Osteocyte (in vitro differentiated cells): ENCODE measurements at regions not wholly inside any gene's neighbourhood (a gene's known extent, or its start where the extent isn't known, plus 50 kb on each side); places are given as distances from the start of the nearest gene placed in this dataset.

Experiments
- DNase-seq: peaks from one replicate; pipeline ENCODE4 v3.0.0; 2021; ENCODE audit warnings: mixed read lengths; ENCODE audit not compliant: unreplicated experiment; ENCODE audit errors: extremely low spot score
- H3K27ac Mint-ChIP-seq: one replicate; pipeline ENCODE4 v1.8.0; 2021; ENCODE audit warnings: mild to moderate bottlenecking, mixed read lengths; ENCODE audit not compliant: unreplicated experiment
- H3K27me3 Mint-ChIP-seq: one replicate; pipeline ENCODE4 v1.8.0; 2021; ENCODE audit warnings: mixed read lengths; ENCODE audit not compliant: unreplicated experiment
- H3K36me3 Mint-ChIP-seq: one replicate; pipeline ENCODE4 v1.8.0; 2021; ENCODE audit warnings: mixed read lengths; ENCODE audit not compliant: unreplicated experiment
- H3K4me1 Mint-ChIP-seq: one replicate; pipeline ENCODE4 v1.8.0; 2021; ENCODE audit warnings: mixed read lengths; ENCODE audit not compliant: unreplicated experiment
- H3K4me3 Mint-ChIP-seq: one replicate; pipeline ENCODE4 v1.8.0; 2021; ENCODE audit warnings: mild to moderate bottlenecking, moderate library complexity, mixed read lengths; ENCODE audit not compliant: unreplicated experiment
- H3K9me3 Mint-ChIP-seq: one replicate; pipeline ENCODE4 v1.8.0; 2021; ENCODE audit warnings: mixed read lengths; ENCODE audit not compliant: unreplicated experiment
- CTCF ChIP-seq: fragments of 200-600 bp; sonication (generic); IDR thresholded peaks from 2 replicates; pipeline ENCODE4 v1.5.0; 2021; ENCODE audit warnings: antibody characterized with exemption, mild to moderate bottlenecking, moderate library complexity

- H3K9me3 Mint-ChIP-seq = peaks cover 13% of the 10 kb centered on the region
- H3K27me3 Mint-ChIP-seq = no peaks in the 10 kb centered on the region
- DNase-seq = no peak
- H3K4me1 Mint-ChIP-seq = peaks cover 30% of the 10 kb centered on the region
- H3K27ac Mint-ChIP-seq = no peak overlapping the region
- no peaks in the 10 kb centered on the region for H3K36me3 Mint-ChIP-seq
- H3K4me3 Mint-ChIP-seq = no peak overlapping the region
- TF ChIP-seq CTCF = no peak
Observed at GRCh38 chr22:27258616-27259172, 542.9 kb downstream of the MN1 start.

- no peak overlapping the region for H3K27ac Mint-ChIP-seq
- no peaks in the 10 kb centered on the region for H3K27me3 Mint-ChIP-seq
- DNase-seq = no peak
- H3K4me3 Mint-ChIP-seq = no peak overlapping the region
- peaks cover 32% of the 10 kb centered on the region for H3K4me1 Mint-ChIP-seq
- no peaks in the 10 kb centered on the region for H3K36me3 Mint-ChIP-seq
- H3K9me3 Mint-ChIP-seq = peaks cover 13% of the 10 kb centered on the region
- TF ChIP-seq CTCF = no peak
Observed at GRCh38 chr22:27259433-27259832, 542.1 kb downstream of the MN1 start.

- Mint-ChIP-seq H3K36me3 (no peaks in the 10 kb centered on the region), H3K4me3 (no peak overlapping the region), H3K27me3 (no peaks in the 10 kb centered on the region), H3K4me1 (peaks cover 32% of the 10 kb centered on the region), H3K9me3 (peaks cover 13% of the 10 kb centered on the region), H3K27ac (no peak overlapping the region)
- TF ChIP-seq CTCF = no peak
- no peak for DNase-seq
Observed at GRCh38 chr22:27260087-27260698, 541.4 kb downstream of the MN1 start.

GRCh38 chr22:27262361-27262760 is 539.2 kb downstream of the MN1 start:
- H3K9me3 Mint-ChIP-seq = peaks cover 4% of the 10 kb centered on the region
- DNase-seq = no peak
- no peak for TF ChIP-seq CTCF
- no peak overlapping the region for H3K4me3 Mint-ChIP-seq
- peak overlapping the region; percentile 8 for H3K27ac Mint-ChIP-seq
- H3K4me1 Mint-ChIP-seq = peaks cover 35% of the 10 kb centered on the region
- H3K36me3 Mint-ChIP-seq = no peaks in the 10 kb centered on the region
- no peaks in the 10 kb centered on the region for H3K27me3 Mint-ChIP-seq

GRCh38 chr22:27264184-27264583 is 537.4 kb downstream of the MN1 start:
- no peak for DNase-seq
- no peak overlapping the region for H3K4me3 Mint-ChIP-seq
- H3K36me3 Mint-ChIP-seq = no peaks in the 10 kb centered on the region
- no peak for TF ChIP-seq CTCF
- peaks cover 4% of the 10 kb centered on the region for H3K9me3 Mint-ChIP-seq
- peaks cover 28% of the 10 kb centered on the region for H3K4me1 Mint-ChIP-seq
- H3K27me3 Mint-ChIP-seq = no peaks in the 10 kb centered on the region
- H3K27ac Mint-ChIP-seq = no peak overlapping the region
